ENCODE measurements at regions not wholly inside any gene's neighbourhood (a gene's known extent, or its start where the extent isn't known, plus 50 kb on each side); places are given as distances from the start of the nearest gene placed in this dataset.

- H3K4ac ChIP-seq (replicated peaks; ENCODE audit: insufficient read length, low read depth, low read length) = no peak overlapping the region
- POLR2A ChIA-PET (ENCODE audit: partially characterized antibody) = no interaction called here
Observed at GRCh38 chr3:187540847-187541246, 129.3 kb downstream of the SST start.

More at GRCh38 chr3:187540847-187541246, 129.3 kb downstream of the SST start:
- Histone ChIP-seq H3K23me2 (ENCODE audit: low read depth, low read length) (no peaks in the 10 kb centered on the region), H2BK5ac (ENCODE audit: low read depth, low read length) (no peak overlapping the region), H3K9ac (replicated peaks in 1 of 4; ENCODE audit: extremely low read depth in 1 of 4, low read depth in 3 of 4, low read length in 3 of 4) (no peak overlapping the region), H2AFZ (ENCODE audit: low read length) (no peak overlapping the region), H3K4me2 (ENCODE audit: insufficient read depth in 1 of 2, low read depth in 2 of 2, low read length in 2 of 2) (no peak overlapping the region), H3K27ac (ENCODE audit: low read depth, low read length) (no peak overlapping the region), H3K4me1 (replicated peaks in 1 of 4; ENCODE audit: control insufficient read depth in 3 of 4, insufficient read depth in 4 of 4, low read length in 3 of 4) (0 out of 7 replicates have a peak, but pooled peaks cover 0 to 3% (median 0%) of the 10 kb centered on the region in 4 experiments), H3K56ac (replicated peaks; ENCODE audit: insufficient read length, low read depth, low read length) (no peak overlapping the region), H4K8ac (ENCODE audit: extremely low read depth, insufficient read depth, low read length) (no peak overlapping the region), H3K36me3 (ENCODE audit: control insufficient read depth in 2 of 4, insufficient read depth in 4 of 4, low read length in 3 of 4) (no peaks in the 10 kb centered on the region), H4K20me1 (replicated peaks in 1 of 2; ENCODE audit: control insufficient read depth in 1 of 2, insufficient read depth in 2 of 2, low read length in 2 of 2) (no peaks in the 10 kb centered on the region), H2BK20ac (ENCODE audit: low read length) (no peak overlapping the region), H4K5ac (ENCODE audit: insufficient read length, low read depth, low read length) (no peak overlapping the region), H3K4me3 (ENCODE audit: extremely low read depth in 1 of 4, insufficient read depth in 2 of 4, low read depth in 3 of 4, low read length in 4 of 4) (no peak overlapping the region), H2BK15ac (ENCODE audit: low read length) (no peak overlapping the region), H3K79me2 (ENCODE audit: control insufficient read depth in 1 of 2, insufficient read depth in 2 of 2, low read length in 2 of 2) (no peaks in the 10 kb centered on the region; a peak in 1 of 4 replicates), H2BK120ac (replicated peaks; ENCODE audit: low read depth, low read length) (no peak overlapping the region), H3K18ac (ENCODE audit: extremely low read depth, low read length) (no peak overlapping the region), H3K23ac (ENCODE audit: insufficient read length) (no peak overlapping the region), H3K9me3 (ENCODE audit: insufficient read depth in 2 of 2, low read depth in 1 of 2, low read length in 1 of 2) (no peaks in the 10 kb centered on the region), H3K14ac (ENCODE audit: insufficient read length) (no peak overlapping the region), H4K91ac (replicated peaks; ENCODE audit: insufficient read length, low read length) (no peak overlapping the region), H3K27me3 (replicated peaks in 1 of 4; ENCODE audit: control insufficient read depth in 3 of 4, extremely low read depth in 1 of 4, insufficient read depth in 3 of 4, low read length in 3 of 4) (no peaks in the 10 kb centered on the region), H2AK5ac (ENCODE audit: low read depth, low read length) (no peak overlapping the region), H3K79me1 (ENCODE audit: low read depth, low read length) (no peaks in the 10 kb centered on the region), H2BK12ac (ENCODE audit: low read depth, low read length) (no peak overlapping the region)
- WGBS, 2 experiments (ENCODE audit: extremely low coverage in 1 of 2, insufficient coverage in 1 of 2, insufficient read length in 1 of 2, insufficient replicate concordance in 2 of 2, low coverage in 1 of 2, low lambda C conversion rate in 2 of 2, missing lambda C conversion rate in 1 of 2) = 94% methylated on average over 6 of the region's 6 CpGs; no CpG with 5 or more reads in 1 of the 2 experiments
- no peak for FAIRE-seq
- TF ChIP-seq GTF2F1 (IDR thresholded peaks at IDR 0.05; ENCODE audit: borderline replicate concordance, low read depth, low read length) (no peak), POLR2AphosphoS5 (IDR thresholded peaks at IDR 0.05; ENCODE audit: low read depth, low read length) (no peak), CTCF (IDR thresholded peaks at IDR 0.05; ENCODE audit: control extremely low read depth in 1 of 3, insufficient read depth in 1 of 3, low read depth in 1 of 3, low read length in 3 of 3) (no peak), NRF1 (IDR thresholded peaks at IDR 0.05; ENCODE audit: low read depth, low read length) (no peak), FOSL1 (IDR thresholded peaks at IDR 0.05; ENCODE audit: insufficient read depth, low read depth, low read length) (no peak), SP2 (IDR thresholded peaks at IDR 0.05; ENCODE audit: low read length) (no peak)
- no peak for DNase-seq (ENCODE audit: low read depth in 1 of 2, low spot score in 2 of 2)
- CTCF ChIA-PET (ENCODE audit: partially characterized antibody) = interaction anchor here (1.1 kb wide), 1 partner anchor 222 kb away, joined by 3 read pairs; no protein-coding TSS in a partner anchor

Data from H1 (cell line).